H1 (cell line): ENCODE measurements at regions not wholly inside any gene's neighbourhood (a gene's known extent, or its start where the extent isn't known, plus 50 kb on each side); places are given as distances from the start of the nearest gene placed in this dataset.
A peak's percentile ranks its signal among the peaks of the same experiment; 100 is the strongest.

Source experiments
- ATF2 ChIP-seq: IDR thresholded peaks from 2 replicates; pipeline ENCODE4 v1.6.1; 2012; ENCODE audit warnings: low read length, inconsistent platforms
- CEBPB ChIP-seq: IDR thresholded peaks from 2 replicates; pipeline ENCODE4 v1.6.1; 2012; ENCODE audit warnings: low read depth, low read length
- CHD7 ChIP-seq: fragments of 300-600 bp; sonication (generic); IDR thresholded peaks from 2 replicates; pipeline ENCODE4 v1.7.1; 2012; ENCODE audit warnings: low read length, moderate library complexity, mild to moderate bottlenecking, inconsistent platforms; ENCODE audit not compliant: insufficient replicate concordance
- JUN ChIP-seq: IDR thresholded peaks from 2 replicates; pipeline ENCODE4 v1.6.1; 2011; ENCODE audit warnings: low read depth, mild to moderate bottlenecking, improper control_type of control experiment, low read length
- JUND ChIP-seq: IDR thresholded peaks from 2 replicates; pipeline ENCODE4 v1.6.1; 2011; ENCODE audit warnings: mild to moderate bottlenecking, improper control_type of control experiment, low read length
- TEAD4 ChIP-seq: IDR thresholded peaks from 2 replicates; pipeline ENCODE4 v1.6.1; 2012; ENCODE audit warnings: low read depth, low read length, inconsistent platforms, mixed read lengths
- ZNF274 ChIP-seq: IDR thresholded peaks from 2 replicates; pipeline ENCODE4 v1.7.0; 2012; ENCODE audit warnings: low read length, borderline replicate concordance; ENCODE audit errors: extremely low read depth

DNA sequence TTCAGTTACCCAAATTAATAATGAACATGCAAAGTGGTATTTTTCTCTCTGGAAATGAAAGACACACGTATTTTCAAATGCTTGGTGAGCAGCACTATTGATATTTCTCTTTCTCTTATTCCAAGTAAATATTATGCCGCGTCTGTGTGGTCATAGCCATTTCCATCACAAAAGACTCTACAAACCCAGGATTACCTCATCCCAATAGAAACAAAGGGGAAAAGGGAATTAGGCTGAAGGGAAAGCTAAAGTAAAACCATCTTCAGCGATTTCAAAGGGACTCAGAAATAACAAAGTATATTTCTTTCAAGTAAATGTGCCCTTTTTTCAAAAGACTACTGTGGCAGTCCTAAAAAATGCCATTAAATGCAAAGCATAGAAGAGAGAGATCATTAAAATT is 62.0 kb upstream of the FST start (continued):
- peak; percentile 30 for TF ChIP-seq CHD7
- peak; percentile 88; the same call in 1 of the 2 replicates for TF ChIP-seq ATF2
- TF ChIP-seq JUND: peak; percentile 69
- TF ChIP-seq TEAD4: no peak
- TF ChIP-seq ZNF274: no peak
- TF ChIP-seq JUN: peak; percentile 72; the same call in 1 of the 2 replicates
- peak; percentile 59; the same call in 1 of the 2 replicates for TF ChIP-seq CEBPB
